ENCODE measurements at regions not wholly inside any gene's neighbourhood (a gene's known extent, or its start where the extent isn't known, plus 50 kb on each side); places are given as distances from the start of the nearest gene placed in this dataset.

- TF ChIP-seq CTCF (IDR thresholded peaks at IDR 0.05): no peak
- no peak for TF ChIP-seq POLR2A (IDR thresholded peaks at IDR 0.05)
These were observed 265.8 kb upstream of the ID2 start for GRCh38 chr2:8416001-8416571.

Measured in heart left ventricle (tissue), 13 donors.